ENCODE measurements at regions not wholly inside any gene's neighbourhood (a gene's known extent, or its start where the extent isn't known, plus 50 kb on each side); places are given as distances from the start of the nearest gene placed in this dataset.

DNA sequence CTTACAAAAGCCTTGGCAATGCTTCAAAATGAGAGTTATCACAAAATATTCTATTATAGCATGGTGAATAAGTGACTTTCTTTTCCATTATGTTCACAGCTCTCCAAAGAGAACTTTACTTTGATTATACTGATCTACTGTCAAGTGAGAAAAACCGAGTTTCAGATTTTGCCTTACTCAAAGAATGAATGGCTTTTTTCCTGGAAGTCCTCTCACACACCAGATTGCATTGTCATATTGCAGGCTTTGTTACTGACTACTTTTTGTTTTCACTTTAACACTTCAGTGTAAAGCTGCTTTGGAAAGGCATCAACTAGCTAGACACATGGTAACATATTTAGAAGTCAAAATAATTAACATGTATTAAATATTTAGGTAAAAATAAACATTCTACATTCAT lies 765.2 kb upstream of the NUDT12 start:
- TF ChIP-seq, protein P1, sequence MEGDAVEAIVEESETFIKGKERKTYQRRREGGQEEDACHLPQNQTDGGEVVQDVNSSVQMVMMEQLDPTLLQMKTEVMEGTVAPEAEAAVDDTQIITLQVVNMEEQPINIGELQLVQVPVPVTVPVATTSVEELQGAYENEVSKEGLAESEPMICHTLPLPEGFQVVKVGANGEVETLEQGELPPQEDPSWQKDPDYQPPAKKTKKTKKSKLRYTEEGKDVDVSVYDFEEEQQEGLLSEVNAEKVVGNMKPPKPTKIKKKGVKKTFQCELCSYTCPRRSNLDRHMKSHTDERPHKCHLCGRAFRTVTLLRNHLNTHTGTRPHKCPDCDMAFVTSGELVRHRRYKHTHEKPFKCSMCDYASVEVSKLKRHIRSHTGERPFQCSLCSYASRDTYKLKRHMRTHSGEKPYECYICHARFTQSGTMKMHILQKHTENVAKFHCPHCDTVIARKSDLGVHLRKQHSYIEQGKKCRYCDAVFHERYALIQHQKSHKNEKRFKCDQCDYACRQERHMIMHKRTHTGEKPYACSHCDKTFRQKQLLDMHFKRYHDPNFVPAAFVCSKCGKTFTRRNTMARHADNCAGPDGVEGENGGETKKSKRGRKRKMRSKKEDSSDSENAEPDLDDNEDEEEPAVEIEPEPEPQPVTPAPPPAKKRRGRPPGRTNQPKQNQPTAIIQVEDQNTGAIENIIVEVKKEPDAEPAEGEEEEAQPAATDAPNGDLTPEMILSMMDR (IDR thresholded peaks at IDR 0.05 in 4 of 5, conservative IDR thresholded peaks at IDR 0.05 in 1 of 5), result no peak
- no peak for TF ChIP-seq POLR2A (IDR thresholded peaks at IDR 0.05)
